ENCODE measurements at regions not wholly inside any gene's neighbourhood (a gene's known extent, or its start where the extent isn't known, plus 50 kb on each side); places are given as distances from the start of the nearest gene placed in this dataset.

DNA sequence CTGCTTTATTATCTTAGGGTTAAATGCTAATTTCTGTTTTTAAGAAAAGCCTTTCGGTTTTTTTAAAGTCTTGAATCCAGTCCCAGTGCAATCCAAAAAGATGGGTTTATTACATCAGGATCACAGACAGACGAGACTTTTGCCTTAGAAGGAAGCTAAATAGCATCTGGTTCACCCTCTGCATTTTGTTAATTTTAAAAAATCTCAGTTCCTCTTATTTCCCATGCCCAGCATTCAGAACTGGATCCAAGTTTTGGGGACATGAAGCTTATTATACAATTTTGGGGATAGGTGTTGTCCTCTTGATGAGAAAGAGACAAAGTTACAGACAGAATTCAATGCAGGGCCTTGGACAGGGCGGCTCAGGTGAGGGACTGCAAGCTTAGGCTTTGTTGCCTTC, 181.5 kb upstream of the LYSMD4 start:
- TF ChIP-seq, protein P1, sequence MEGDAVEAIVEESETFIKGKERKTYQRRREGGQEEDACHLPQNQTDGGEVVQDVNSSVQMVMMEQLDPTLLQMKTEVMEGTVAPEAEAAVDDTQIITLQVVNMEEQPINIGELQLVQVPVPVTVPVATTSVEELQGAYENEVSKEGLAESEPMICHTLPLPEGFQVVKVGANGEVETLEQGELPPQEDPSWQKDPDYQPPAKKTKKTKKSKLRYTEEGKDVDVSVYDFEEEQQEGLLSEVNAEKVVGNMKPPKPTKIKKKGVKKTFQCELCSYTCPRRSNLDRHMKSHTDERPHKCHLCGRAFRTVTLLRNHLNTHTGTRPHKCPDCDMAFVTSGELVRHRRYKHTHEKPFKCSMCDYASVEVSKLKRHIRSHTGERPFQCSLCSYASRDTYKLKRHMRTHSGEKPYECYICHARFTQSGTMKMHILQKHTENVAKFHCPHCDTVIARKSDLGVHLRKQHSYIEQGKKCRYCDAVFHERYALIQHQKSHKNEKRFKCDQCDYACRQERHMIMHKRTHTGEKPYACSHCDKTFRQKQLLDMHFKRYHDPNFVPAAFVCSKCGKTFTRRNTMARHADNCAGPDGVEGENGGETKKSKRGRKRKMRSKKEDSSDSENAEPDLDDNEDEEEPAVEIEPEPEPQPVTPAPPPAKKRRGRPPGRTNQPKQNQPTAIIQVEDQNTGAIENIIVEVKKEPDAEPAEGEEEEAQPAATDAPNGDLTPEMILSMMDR (IDR thresholded peaks at IDR 0.05; ENCODE audit: control extremely low read depth in 1 of 3, insufficient read depth in 1 of 3, low read depth in 1 of 3, low read length in 3 of 3), result no peak
- TF ChIP-seq POLR2AphosphoS5 (IDR thresholded peaks at IDR 0.05; ENCODE audit: low read depth, low read length) (no peak), MAFK (IDR thresholded peaks at IDR 0.05; ENCODE audit: low read depth, low read length) (no peak), EGR1 (IDR thresholded peaks at IDR 0.05; ENCODE audit: borderline replicate concordance, low read depth, low read length) (no peak)
